ENCODE measurements at regions not wholly inside any gene's neighbourhood (a gene's known extent, or its start where the extent isn't known, plus 50 kb on each side); places are given as distances from the start of the nearest gene placed in this dataset.
A peak's percentile ranks its signal among the peaks of the same experiment; 100 is the strongest.
"Not testable (repeated sequence)": the region's sequence is repeated elsewhere in the genome, so short reads cannot be mapped to it uniquely, and the experiment has no call there.

DNA sequence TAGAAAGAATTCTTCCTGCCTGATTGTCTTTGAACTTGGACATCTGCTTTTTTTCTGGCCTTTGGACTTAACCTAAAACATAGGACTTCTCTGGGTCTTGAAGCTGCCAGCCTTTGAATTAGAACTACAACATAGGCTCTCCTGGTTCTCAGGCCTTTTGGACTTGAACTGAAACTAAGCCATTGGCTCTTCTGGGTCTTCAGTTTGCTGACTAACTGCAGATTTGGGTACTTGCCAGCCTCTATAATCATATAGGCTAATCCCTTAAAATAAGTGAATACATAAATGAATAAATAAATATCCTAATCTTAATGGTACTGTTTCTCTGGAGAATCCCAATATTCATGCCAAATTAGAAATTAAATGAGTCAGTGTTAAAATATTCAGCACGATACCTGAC is 473.4 kb upstream of the PAPPA start:
- DNase-seq, result no peak

DNA sequence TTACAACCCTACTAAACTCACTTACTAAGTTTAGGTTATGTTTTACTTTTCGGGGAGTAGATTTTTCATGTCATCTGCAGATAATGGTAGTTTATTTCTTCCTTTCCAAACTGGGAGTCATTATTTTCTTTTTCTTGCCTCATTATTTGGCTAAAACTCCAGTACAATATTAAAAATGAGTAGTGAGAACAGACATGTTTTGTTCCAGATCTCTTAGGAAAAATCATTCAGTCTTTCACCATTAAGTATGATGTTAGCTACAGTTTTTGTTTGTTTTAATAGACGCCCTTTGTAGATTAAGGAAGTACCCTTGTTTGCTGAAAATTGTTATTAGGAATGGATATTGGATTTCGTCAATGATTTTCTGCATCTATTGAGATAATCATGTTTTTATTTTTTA is 472.0 kb upstream of the PAPPA start:
- DNase-seq, result no peak

DNA sequence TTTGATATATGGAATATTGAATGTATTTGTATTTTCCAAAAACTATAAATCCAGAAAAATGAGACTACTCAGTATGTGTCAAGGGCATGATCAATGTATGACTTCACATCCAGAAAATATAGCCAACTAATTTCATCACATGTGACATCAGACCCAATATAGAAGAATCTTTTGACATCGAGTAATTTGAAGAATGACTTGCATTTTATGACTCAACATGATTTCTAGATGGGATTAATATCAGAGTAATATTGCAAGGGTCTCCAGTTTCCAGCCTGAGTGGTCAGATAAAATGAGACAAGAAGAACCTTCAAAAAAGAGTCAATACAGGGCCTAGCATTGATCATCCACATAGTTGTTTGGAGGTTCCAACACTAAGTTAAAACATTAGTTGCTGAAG is 467.5 kb upstream of the PAPPA start:
- DNase-seq, result no peak

DNA sequence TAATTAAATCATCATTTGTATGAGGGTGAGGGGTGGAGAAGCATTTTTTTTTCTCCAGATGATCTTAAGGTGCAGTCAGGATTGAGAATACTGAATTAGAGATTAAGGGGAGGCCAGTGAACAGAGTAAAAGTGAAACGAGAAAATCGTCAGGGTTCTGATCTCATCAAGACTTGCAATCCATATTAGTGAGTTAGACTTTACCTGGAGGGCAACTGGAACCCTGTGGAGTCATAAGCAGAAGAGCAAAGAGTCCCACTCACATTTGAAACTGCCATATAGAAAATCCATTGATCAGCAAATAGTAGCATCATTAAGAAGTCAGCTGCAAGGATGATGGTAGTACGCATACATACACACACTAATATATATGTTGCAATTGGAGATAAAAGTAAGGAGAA is 466.2 kb upstream of the PAPPA start:
- no peak for DNase-seq

DNA sequence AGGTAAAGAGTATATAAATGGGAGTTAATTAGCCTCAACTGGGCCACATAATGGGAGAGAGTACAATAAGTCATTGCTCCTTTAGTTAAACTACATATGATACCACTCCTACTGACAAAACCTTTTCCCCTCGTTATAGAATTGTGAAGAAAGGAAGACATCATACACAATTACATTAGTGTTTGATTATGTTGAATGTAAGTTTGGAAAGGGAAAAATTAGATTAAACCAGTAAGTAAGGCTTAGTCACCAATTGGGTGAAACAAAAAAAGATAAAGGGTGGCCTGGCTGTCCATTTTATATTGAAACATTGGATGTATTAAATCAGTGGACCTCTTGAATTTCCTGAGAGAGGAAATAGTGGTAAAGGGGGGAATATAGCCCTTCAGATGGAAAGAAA is 464.3 kb upstream of the PAPPA start:
- DNase-seq, result no peak

DNA sequence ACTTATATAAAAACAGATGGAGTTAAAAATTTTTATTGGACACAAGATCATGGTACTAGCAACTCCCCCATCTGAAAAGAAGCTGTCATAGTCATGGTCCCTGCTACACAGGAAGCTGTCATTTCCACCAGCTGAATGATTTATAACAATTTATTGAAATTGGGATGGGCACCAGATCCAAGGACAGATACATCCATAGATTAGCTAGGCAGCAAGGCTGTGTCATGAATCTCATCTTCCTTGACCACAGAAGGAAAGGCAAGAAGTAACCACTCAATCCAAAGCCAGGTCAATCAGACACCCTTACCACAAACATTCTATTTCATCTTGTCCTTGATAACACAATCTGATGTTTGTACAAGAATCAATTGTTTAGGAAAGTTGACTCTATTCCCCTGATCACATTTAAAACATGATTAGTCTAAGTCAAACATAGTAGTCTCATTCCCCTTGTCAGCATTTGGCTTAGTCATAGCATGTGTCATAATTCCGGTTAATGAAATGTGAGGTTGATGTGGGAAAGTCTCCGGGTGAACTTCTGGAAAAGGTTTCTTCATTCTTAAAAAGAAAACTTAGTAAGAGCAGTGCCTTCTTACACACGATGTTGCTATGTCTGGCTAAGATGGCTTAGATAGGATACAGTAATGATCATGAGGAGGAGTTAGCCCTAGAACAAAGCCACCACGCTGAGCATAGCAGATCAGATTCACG is 462.6 kb upstream of the PAPPA start:
- no peak for DNase-seq

DNA sequence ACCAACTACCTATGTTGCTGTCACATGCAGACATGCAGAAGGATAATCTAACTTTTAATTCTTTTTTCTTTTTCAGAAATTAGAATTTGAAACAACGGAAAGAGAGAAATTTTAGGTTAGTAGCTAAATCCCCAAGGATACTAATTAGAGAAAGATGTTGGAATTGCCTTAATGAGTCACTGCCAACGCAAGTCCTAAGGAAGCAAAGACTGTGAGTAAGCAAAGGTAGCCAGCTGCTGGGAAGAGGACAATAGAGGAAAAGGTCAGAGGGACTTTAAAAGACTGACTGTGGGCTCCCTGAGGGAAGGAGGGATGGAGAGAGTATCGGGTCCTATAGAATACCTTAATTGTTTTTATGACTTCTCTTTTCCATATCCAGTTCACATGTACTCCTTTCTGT is 461.9 kb upstream of the PAPPA start:
- DNase-seq, result no peak

DNA sequence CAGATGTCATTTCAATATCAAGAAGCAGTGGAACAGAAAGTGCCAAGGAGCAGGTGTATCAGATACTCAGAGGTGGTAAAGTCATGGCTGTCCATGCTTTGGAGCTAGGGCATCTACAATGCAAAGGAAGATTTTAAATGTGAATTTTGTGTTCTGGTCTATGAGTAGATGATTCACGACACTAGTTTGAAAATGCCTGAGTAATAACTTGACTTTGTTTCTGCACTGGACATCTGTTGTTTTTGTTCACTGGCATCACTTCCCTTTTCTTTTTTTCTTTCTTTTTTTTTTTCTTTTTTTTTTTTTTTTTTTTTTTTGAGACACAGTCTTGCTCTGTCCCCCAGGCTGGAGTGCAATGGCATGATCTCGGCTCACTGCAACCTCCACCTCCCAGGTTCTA is 460.7 kb upstream of the PAPPA start:
- DNase-seq, result not testable (repeated sequence)

DNA sequence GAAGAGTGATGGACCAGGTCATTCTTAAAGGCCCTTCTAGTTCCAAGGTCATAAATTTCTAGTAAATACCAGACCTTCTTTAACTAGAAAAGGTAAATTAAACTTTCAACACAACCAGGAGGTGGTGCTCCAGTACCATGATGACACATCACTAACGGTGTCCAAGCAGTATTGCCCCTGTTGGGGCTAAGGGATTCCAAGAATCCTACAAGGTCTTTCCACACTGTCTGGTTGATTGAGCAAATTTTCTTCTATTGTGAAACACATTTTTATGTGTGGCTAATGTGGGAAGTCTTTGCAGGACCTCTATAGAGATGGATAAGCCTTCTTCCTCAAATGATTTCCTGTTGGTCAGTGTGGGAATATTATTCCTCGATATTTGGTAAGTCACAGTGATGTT is 459.6 kb upstream of the PAPPA start:
- DNase-seq, result no peak

DNA sequence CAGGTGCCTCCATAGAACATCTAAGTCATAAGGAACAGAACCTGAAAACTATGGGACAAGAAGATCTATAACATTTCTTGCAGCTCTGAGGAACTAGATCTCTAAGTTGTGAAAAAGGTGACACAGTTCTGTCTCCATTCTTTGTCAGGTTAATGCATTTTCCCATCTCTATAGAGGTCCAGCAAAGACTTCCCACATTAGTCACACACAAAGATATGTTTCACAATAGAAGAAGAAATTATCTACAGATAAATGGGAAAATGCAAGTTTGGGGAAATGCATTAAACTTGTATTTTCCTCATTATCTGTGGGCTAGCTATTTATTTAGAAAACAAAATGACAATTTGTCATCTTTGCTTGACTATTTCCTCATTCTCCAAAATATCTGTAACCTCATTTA is 458.6 kb upstream of the PAPPA start:
- no peak for DNase-seq

DNA sequence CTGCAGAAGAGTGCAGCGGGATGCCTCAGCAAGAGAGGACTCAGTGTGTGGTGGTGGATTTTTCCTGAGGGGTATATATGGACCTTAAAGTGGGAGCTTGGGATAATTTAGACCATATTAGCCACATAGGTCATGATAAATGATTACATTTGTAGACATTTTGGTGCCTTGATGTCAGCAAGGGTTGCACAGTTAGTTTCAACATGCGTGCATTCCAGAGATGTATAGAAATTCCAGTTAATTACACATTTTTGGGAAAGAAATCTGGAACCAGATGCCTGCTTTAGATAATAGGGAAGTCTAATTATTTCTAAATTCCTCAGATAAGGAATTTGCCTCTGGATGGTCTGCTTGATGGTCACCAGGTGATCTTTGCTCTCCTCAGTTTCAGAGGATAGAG is 440.6 kb upstream of the PAPPA start:
- no peak for DNase-seq

DNA sequence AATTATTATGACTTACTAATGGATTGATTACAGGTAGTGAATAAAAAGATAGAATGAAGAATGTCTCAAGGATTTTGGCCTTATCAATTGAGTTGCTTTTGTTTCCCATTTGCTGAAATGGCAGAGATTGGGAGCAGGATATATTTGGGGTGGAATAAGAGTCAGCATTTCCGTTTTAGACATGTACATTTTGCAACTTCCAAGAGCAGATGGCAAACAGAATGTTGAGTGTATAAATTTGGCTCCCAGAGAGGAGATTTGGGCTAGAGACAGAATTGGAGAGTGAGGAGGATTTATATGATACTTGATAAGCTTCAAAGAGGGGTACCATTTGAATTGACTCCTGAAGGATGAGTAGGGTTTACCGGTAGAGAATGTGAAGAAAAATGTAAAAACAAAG is 437.9 kb upstream of the PAPPA start:
- DNase-seq, result no peak

DNA sequence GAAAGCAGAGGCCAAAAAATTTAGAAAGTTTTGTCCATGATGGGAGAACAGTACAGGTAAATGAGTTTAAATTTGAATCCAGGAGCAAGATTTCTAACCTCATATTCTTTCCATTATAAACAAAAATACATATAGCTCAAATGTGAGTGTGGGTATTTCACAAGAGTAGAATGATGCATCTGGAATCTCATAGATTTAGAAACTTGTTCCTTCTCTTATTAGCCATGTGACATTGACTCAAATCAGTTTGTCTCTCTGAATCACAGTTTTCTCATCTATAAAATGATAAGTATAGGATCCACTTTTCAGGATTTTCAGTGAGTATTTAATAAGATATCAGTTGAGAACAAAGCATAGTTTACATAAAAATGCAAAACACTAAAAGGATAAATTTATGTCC is 436.3 kb upstream of the PAPPA start:
- no peak for DNase-seq

DNA sequence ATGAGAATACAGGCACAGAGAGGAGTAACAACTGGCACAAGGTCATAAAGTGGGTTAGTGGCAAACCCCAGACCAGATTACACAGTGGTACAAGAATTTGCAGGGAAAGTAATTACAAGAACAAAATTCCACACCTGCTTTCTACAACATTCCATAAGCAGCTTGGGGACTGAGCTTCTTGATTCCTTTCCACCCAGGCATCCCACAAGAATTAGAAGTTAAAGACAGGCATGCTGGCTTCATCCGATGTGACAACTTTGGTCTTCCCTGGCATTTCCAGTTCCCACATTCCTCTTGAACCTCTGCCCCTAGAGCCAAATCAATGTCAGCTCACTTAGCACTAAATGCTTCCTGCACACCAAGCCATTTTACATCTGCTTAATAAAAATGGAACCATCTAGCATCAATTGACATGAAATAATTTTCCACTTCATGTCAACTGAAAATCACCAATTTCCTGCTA is 435.8 kb upstream of the PAPPA start:
- no peak for DNase-seq

DNA sequence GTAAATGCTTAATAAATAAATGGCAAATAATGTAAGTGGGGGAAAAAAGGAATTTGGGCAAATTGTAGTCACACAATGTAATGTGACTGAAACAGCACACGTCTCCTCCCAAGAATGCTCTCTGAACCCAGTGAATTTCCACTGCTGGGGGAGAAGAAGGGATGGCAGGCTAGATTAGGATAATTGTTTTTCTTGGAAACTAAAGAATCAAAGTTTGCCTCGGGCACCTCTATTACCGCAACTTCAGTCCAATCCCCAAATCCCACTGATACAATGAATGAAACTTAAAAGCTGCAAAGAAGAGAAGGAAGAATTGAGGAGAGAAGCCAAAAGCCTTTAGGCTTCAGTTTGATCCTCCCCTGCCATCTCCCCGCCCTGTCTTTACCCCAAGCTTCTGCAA is 423.2 kb upstream of the PAPPA start:
- DNase-seq, result no peak

DNA sequence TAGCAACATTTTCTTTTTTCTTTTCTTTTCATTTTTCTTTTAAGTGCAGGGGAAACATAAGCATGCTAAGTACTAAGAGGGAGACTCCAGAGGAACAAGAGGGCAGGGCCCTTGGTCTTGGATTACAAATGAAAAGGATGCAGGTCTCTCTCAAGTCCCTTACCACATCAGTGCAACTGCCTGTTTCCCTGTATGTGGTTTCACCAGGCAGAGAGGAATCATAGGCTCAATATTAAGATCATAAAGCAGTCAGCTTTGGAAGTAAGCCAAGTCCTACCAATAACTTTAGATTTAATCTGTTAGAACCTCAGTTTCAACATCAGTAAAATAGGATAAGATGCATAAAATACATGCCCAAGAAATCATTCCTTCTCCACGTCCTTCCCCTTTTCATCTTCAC is 422.7 kb upstream of the PAPPA start:
- DNase-seq, result peak in 1 of 2 experiments; percentile 0

DNA sequence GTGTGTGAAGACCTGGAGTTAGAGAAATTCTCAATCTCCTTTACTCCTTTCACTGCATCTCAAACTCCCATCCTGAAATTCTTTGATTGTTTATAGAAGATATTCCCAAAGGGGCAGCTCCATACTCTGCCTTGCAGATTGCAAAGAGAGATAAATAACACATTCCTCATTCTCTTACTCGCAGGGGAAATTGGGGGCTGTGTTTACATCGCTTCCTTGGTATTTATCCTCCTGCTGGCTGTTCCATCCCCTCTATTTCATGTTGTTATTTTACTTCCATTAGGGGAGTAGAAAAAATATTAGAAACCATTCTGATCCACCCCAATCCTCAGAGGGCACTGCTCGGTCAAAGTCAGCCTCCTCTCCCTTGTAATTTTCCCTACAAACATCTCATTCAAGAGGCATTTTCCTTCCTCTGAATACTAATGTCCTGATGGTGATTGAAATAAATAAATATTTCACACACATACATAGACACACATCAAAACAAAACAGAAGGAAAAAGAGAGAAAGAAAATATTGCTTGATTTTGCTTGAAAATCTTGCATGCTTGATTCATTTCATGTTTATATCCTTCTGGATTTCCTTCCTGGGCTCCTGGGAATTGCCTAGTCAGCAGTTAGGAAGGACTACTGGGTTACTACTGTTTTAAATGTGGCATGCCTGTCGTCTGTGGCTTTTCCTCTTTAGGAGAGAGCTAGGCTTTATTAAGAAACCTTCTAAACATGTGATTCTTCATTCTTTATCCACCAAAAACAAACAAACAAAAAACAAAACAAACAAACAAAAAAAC is 420.1 kb upstream of the PAPPA start:
- no peak for DNase-seq

DNA sequence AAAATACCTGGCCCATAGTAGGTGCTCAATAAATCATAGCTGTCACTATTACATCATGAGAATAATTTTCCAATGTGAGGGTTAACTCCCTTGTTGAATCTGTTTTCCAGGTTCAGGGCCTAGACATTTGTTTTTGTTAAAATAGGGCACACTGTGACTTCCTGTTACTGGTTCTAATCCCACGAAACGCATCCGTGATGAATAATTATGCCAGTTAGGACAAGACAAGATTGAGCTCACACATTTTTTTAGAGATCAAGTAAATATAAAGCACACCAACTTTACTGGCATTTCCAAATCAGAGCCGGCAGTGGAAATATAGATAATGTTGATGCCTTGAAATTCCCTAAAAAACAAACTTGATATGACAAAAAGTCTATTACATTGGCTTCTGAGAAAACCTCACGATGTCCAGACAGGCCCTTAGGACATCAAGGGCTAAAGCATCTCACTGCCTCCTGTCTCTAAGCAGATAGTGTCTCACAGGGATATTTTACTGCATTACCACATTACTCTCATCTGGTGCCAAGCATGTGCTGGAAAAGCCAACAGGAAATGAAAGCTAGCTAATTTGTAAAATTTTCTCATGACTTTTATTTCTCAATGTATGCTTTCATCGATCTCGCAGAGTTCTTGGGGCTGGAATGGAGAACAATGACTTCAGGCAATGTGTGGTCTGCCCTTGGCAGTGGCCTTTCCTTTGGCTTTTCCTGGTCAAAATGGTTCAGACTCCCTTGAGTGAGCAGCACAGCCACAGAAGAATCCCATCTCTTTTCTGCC is 414.3 kb upstream of the PAPPA start:
- no peak for DNase-seq

DNA sequence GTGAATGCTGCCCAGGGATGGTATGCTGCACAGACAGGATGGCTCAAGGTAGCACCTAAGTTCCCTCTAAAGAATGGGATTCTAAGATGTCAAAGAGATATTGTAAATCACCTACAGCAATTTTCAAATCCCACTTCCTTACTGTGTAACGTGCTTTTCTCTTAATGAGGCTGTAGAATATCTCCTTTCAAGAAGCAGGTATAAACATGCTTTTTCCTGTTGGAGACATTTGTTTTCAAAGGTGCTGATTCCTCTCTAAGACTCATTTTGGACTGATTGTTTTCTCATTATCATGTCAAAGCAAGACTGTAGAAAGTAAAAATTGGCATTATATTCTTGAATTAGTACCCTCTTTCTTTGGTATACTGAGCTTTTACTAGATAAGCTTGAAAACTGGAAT is 412.6 kb upstream of the PAPPA start:
- no peak for DNase-seq

DNA sequence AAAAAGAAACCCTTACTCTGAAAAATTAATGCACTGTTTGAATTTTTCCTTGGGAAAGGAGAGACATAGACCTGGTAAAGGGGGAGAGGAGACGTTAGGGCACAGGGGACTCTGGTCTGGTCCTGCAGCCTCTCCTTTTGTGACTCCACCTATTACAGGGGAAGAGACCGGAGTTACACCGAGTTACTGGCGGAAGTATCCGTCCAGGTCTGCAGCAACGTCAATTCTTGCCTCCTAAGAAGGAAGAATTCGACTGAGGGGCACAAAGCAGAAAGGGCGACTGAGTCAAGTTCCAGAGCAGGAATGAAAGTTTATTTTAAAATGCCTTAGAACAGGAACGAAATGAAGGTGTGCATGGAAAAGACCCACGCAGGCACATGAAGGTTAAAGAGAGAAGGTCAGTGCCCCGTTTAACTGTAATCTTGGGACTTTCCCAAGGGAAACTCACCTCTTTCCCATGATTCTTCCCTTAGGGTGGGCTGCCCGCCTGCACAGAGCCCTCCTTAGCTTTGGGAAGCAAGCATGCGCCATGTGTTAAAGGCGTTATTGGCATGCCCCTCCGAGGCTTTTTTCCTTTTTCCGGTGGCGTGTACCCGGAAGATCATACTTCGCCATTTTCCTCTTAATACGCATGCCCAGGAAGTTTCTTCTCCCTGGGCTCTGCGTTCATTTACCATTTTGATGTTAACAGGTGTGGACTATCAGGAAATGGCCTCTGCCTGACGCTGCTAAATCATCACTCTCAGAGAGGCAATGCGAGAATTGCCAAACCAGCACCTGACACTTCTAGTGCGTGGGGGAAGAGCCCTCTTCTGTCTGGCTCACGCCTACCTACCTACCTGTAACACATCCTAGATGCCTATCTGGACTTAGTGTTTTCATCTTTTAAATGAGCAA is 409.6 kb upstream of the PAPPA start:
- DNase-seq, result no peak

DNA sequence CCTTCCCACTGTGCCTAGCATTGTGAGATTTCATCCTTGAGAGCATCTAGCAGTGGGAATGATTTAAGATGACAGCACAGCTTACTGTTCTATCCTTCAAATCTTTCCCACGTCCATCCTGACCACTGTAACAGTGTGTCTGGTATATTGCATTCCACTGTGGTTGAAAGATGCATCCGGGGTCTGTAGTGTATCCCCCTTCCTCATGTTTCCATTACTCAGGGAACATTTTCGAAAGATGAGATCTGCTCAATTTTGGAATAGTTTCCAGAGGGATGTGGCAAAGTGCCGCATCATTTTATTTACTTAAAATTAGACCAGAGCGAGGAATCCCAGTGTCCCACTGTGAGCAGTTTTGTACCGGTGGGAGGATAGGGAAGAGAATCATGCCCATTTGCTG is 407.1 kb upstream of the PAPPA start:
- no peak for DNase-seq

DNA sequence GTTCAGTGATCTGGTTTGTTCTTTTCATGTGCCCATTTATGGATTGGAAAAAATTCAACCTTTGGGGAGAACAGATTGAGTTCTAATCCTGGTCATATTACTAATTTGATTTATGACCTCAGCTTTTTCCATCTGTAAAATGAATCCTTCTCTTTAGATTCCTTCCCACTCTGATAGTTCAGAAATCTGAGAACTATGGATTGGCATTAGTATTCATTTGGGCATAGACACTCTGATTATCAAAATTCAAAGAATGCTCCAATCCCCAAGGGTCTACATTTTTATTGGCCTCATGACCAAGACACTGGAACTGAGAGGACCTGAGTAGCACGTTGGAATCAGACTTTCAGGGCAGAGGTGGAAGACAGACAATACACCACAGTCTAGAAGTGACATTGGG is 405.9 kb upstream of the PAPPA start:
- DNase-seq, result no peak

DNA sequence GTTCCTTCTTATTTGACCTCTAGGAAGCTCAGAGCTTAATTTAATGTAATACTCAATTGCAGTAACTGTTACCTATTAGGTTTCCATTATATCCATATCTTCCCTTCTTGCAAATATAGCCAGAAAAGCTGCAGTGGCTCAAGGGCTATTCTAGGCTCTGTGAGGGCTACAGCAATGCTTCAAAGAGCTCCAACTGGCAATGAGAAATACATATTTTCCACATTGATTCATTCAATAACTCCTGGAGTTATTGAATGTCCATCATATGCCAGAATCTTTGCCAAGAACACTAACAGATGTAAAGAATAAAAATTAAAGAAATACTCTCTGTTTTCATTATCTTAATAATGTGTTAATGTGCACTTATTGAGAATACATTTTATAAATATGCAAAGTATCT is 396.9 kb upstream of the PAPPA start:
- DNase-seq, result no peak
